ENCODE measurements at regions not wholly inside any gene's neighbourhood (a gene's known extent, or its start where the extent isn't known, plus 50 kb on each side); places are given as distances from the start of the nearest gene placed in this dataset.
"Not testable (repeated sequence)": the region's sequence is repeated elsewhere in the genome, so short reads cannot be mapped to it uniquely, and the experiment has no call there.

- Mint-ChIP-seq H3K36me3 (no peaks in the 10 kb centered on the region), H3K27ac (no peak overlapping the region), H3K4me3 (no peak overlapping the region), H3K27me3 (no peaks in the 10 kb centered on the region), H3K4me1 (no peaks in the 10 kb centered on the region), H3K9me3 (ENCODE audit: low read depth) (peaks cover 5% of the 10 kb centered on the region)
- no peak for ATAC-seq
- no peak for DNase-seq
- CTCF ChIA-PET, result no interaction called here
These were observed 148.1 kb downstream of the PCDH7 start for GRCh38 chr4:30868111-30868895.

- H3K36me3 Mint-ChIP-seq; CTCF ChIA-PET; H3K9me3 Mint-ChIP-seq (ENCODE audit: low read depth); DNase-seq; H3K27ac Mint-ChIP-seq; H3K4me1 Mint-ChIP-seq; ATAC-seq; H3K27me3 Mint-ChIP-seq; H3K4me3 Mint-ChIP-seq: not testable (repeated sequence)
These were observed 149.2 kb downstream of the PCDH7 start for GRCh38 chr4:30869387-30869786.

- Mint-ChIP-seq H3K27me3 (no peaks in the 10 kb centered on the region), H3K4me1 (no peaks in the 10 kb centered on the region), H3K9me3 (ENCODE audit: low read depth) (peaks cover 5% of the 10 kb centered on the region), H3K4me3 (no peak overlapping the region), H3K27ac (no peak overlapping the region), H3K36me3 (no peaks in the 10 kb centered on the region)
- DNase-seq (no peak), ATAC-seq (no peak)
- CTCF ChIA-PET, result no interaction called here
These were observed 150.3 kb downstream of the PCDH7 start for GRCh38 chr4:30870513-30870912.

GRCh38 chr4:30875658-30876269, 155.6 kb downstream of the PCDH7 start:
- no peak for ATAC-seq
- DNase-seq, result no peak
- Mint-ChIP-seq H3K4me3 (no peak overlapping the region), H3K9me3 (ENCODE audit: low read depth) (peaks cover 4% of the 10 kb centered on the region), H3K4me1 (no peaks in the 10 kb centered on the region), H3K36me3 (no peaks in the 10 kb centered on the region), H3K27ac (no peak overlapping the region), H3K27me3 (no peaks in the 10 kb centered on the region)
- CTCF ChIA-PET, result no interaction called here

- H3K4me3 Mint-ChIP-seq, result no peak overlapping the region
- no peaks in the 10 kb centered on the region for H3K4me1 Mint-ChIP-seq
- CTCF ChIA-PET, result no interaction called here
- no peaks in the 10 kb centered on the region for H3K36me3 Mint-ChIP-seq
- no peak overlapping the region for H3K27ac Mint-ChIP-seq
- no peak for DNase-seq
- H3K27me3 Mint-ChIP-seq, result no peaks in the 10 kb centered on the region
- no peak for ATAC-seq
- H3K9me3 Mint-ChIP-seq (ENCODE audit: low read depth), result peaks cover 3% of the 10 kb centered on the region
These were observed 159.9 kb downstream of the PCDH7 start for GRCh38 chr4:30879855-30880598.

GRCh38 chr4:30881985-30882384, 161.8 kb downstream of the PCDH7 start:
- H3K27ac Mint-ChIP-seq, result no peak overlapping the region
- H3K9me3 Mint-ChIP-seq (ENCODE audit: low read depth), result peaks cover 3% of the 10 kb centered on the region
- no peaks in the 10 kb centered on the region for H3K36me3 Mint-ChIP-seq
- H3K27me3 Mint-ChIP-seq, result no peaks in the 10 kb centered on the region
- no peak for DNase-seq
- no peak for ATAC-seq
- no peak overlapping the region for H3K4me3 Mint-ChIP-seq
- CTCF ChIA-PET, result no interaction called here
- no peaks in the 10 kb centered on the region for H3K4me1 Mint-ChIP-seq

GRCh38 chr4:30882443-30882842, 162.3 kb downstream of the PCDH7 start:
- Mint-ChIP-seq H3K4me3 (no peak overlapping the region), H3K9me3 (ENCODE audit: low read depth) (peaks cover 3% of the 10 kb centered on the region), H3K27me3 (no peaks in the 10 kb centered on the region), H3K36me3 (no peaks in the 10 kb centered on the region), H3K27ac (no peak overlapping the region), H3K4me1 (no peaks in the 10 kb centered on the region)
- no peak for ATAC-seq
- CTCF ChIA-PET, result no interaction called here
- DNase-seq, result no peak

- CTCF ChIA-PET, result no interaction called here
- no peaks in the 10 kb centered on the region for H3K36me3 Mint-ChIP-seq
- no peak overlapping the region for H3K27ac Mint-ChIP-seq
- no peaks in the 10 kb centered on the region for H3K4me1 Mint-ChIP-seq
- peaks cover 3% of the 10 kb centered on the region for H3K9me3 Mint-ChIP-seq (ENCODE audit: low read depth)
- no peak for DNase-seq
- H3K27me3 Mint-ChIP-seq, result no peaks in the 10 kb centered on the region
- no peak for ATAC-seq
- H3K4me3 Mint-ChIP-seq, result no peak overlapping the region
These were observed 163.0 kb downstream of the PCDH7 start for GRCh38 chr4:30882995-30883675.

GRCh38 chr4:30901461-30902451, 181.6 kb downstream of the PCDH7 start:
- H3K36me3 Mint-ChIP-seq, result no peaks in the 10 kb centered on the region
- no peak overlapping the region for H3K27ac Mint-ChIP-seq
- DNase-seq (no peak), ATAC-seq (no peak)
- CTCF ChIA-PET, result no interaction called here
- no peak overlapping the region for H3K4me3 Mint-ChIP-seq
- H3K9me3 Mint-ChIP-seq (ENCODE audit: low read depth), result peaks cover 3% of the 10 kb centered on the region
- no peaks in the 10 kb centered on the region for H3K27me3 Mint-ChIP-seq
- no peaks in the 10 kb centered on the region for H3K4me1 Mint-ChIP-seq

- ATAC-seq (no peak), DNase-seq (no peak)
- H3K36me3 Mint-ChIP-seq, result no peaks in the 10 kb centered on the region
- no peaks in the 10 kb centered on the region for H3K4me1 Mint-ChIP-seq
- CTCF ChIA-PET, result no interaction called here
- H3K9me3 Mint-ChIP-seq (ENCODE audit: low read depth), result peaks cover 3% of the 10 kb centered on the region
- no peaks in the 10 kb centered on the region for H3K27me3 Mint-ChIP-seq
- no peak overlapping the region for H3K27ac Mint-ChIP-seq
- H3K4me3 Mint-ChIP-seq, result no peak overlapping the region
These were observed 183.5 kb downstream of the PCDH7 start for GRCh38 chr4:30903502-30904214.

- Mint-ChIP-seq H3K27ac (no peak overlapping the region), H3K9me3 (ENCODE audit: low read depth) (peaks cover 3% of the 10 kb centered on the region), H3K4me3 (no peak overlapping the region), H3K36me3 (no peaks in the 10 kb centered on the region), H3K4me1 (no peaks in the 10 kb centered on the region), H3K27me3 (no peaks in the 10 kb centered on the region)
- DNase-seq (no peak), ATAC-seq (no peak)
- CTCF ChIA-PET, result no interaction called here
These were observed 184.0 kb downstream of the PCDH7 start for GRCh38 chr4:30904215-30904555.

GRCh38 chr4:30904588-30904987, 184.4 kb downstream of the PCDH7 start:
- Mint-ChIP-seq H3K4me3 (no peak overlapping the region), H3K9me3 (ENCODE audit: low read depth) (peaks cover 3% of the 10 kb centered on the region), H3K27me3 (no peaks in the 10 kb centered on the region), H3K4me1 (no peaks in the 10 kb centered on the region), H3K36me3 (no peaks in the 10 kb centered on the region), H3K27ac (no peak overlapping the region)
- CTCF ChIA-PET, result no interaction called here
- DNase-seq (no peak), ATAC-seq (no peak)
